ENCODE measurements at regions not wholly inside any gene's neighbourhood (a gene's known extent, or its start where the extent isn't known, plus 50 kb on each side); places are given as distances from the start of the nearest gene placed in this dataset.
A peak's percentile ranks its signal among the peaks of the same experiment; 100 is the strongest.

DNA sequence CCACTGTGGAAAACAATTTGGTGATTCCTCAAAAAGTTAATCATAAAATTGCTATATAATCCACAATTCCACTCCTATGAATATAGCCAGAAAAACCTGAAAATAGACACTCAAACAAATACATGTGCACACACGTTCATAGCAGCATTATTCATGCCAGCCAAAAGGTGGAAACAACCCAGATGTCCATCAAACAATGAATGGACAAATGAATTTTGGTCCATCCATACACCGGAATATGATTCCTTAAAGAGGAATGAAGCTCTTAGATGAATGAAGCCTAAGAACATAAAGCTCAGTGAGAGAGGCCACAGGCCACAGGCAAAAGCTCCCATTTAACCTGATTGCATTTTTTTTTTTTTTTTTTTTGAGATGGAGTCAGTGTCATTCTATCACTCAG, 114.6 kb upstream of the TNRC6C start:
- Mint-ChIP-seq H3K27me3 (peaks cover 3% of the 10 kb centered on the region), H3K4me3 (peak overlapping the region; percentile 53), H3K36me3 (ENCODE audit: low read depth) (no peaks in the 10 kb centered on the region), H3K9me3 (no peaks in the 10 kb centered on the region), H3K27ac (peak overlapping the region; percentile 85), H3K4me1 (ENCODE audit: low read depth) (peaks cover 65% of the 10 kb centered on the region)

DNA sequence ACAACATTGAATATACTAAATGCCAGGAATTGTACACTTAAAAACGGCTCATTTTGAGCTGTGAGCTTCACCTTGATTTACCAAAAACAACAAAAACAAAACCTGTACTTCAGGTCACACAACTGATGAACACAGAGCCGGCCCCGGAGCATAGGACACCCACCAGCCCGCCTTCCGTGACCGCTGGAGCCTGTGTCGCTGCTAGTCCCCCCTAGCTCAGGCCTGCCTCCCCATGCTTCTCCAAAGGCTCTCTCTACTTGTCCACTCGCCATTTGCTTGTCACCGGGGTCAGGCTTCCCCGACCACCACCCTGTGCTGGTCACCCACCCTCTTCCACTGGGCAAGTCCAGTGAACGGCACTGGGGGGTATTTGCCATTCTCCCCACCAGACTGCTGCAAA, 113.8 kb upstream of the TNRC6C start:
- H3K4me3 Mint-ChIP-seq = no peak overlapping the region
- H3K27ac Mint-ChIP-seq = no peak overlapping the region
- H3K36me3 Mint-ChIP-seq (ENCODE audit: low read depth) = no peaks in the 10 kb centered on the region
- peaks cover 62% of the 10 kb centered on the region for H3K4me1 Mint-ChIP-seq (ENCODE audit: low read depth)
- H3K27me3 Mint-ChIP-seq = no peaks in the 10 kb centered on the region
- no peaks in the 10 kb centered on the region for H3K9me3 Mint-ChIP-seq

DNA sequence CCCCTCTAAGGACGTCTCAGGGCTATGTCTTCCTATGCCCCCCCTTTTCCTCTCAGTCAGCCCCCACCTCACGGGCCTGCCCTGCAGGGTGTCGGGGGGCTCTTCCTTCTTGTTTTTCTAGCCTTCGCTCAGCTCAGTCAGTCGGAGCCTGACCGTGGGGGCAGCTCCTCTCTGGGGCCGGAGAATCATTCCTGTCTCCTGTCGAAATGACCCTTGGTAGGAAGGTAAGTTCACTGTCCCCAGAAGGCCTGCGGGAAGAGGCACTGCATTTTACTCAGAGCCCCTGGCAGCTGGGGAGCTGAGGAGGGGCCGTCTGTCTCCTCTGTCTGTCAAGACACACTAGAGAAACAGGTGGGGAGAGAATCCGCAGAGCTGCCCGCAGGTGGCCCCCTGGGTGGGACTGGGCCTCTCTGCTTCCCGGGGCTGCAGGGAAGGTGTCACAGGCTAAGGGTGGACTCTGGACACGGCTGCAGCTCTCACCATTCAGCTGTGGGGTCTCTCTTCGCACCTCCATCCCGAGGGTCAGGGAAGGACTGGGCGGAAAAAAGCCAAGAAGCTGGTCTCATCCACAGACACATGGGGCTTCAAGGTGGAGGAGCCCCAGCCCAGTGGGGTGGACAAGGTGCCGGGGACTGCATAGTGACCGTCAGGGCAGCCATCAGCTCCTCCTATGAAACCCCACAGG, 112.8 kb upstream of the TNRC6C start:
- H3K36me3 Mint-ChIP-seq (ENCODE audit: low read depth) = no peaks in the 10 kb centered on the region
- no peak overlapping the region for H3K4me3 Mint-ChIP-seq
- H3K9me3 Mint-ChIP-seq = no peaks in the 10 kb centered on the region
- H3K27ac Mint-ChIP-seq = no peak overlapping the region
- H3K4me1 Mint-ChIP-seq (ENCODE audit: low read depth) = peaks cover 62% of the 10 kb centered on the region
- H3K27me3 Mint-ChIP-seq = no peaks in the 10 kb centered on the region

DNA sequence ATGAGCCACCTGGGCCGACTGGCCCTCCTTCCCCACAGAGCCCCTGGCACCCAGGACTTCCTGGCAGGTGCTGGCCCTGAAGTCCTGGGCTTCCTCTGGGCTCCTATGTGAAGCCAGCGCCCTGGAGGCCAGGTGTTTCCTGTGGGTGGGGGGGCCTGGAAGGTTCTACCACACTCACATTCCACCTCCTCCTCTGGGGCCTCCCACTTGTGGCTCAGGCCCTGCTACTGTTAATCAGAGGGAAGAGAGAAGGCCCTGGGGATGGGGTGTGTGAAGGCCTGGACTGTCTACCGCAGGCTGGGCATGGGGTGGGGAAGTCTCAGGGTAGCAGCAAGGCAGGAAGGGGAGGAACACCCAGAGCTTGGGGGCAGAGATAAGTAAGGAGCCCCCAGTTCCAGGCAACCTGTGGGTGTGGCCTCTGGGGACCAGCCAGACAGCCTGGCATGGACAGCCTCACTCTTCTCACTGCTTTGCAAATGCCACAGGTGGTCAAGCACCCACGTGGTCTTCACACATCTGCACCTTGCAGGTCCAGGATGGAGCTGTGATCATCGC, 111.9 kb upstream of the TNRC6C start:
- Mint-ChIP-seq H3K4me3 (no peak overlapping the region), H3K27ac (no peak overlapping the region), H3K36me3 (ENCODE audit: low read depth) (no peaks in the 10 kb centered on the region), H3K9me3 (no peaks in the 10 kb centered on the region), H3K4me1 (ENCODE audit: low read depth) (peaks cover 55% of the 10 kb centered on the region), H3K27me3 (no peaks in the 10 kb centered on the region)

DNA sequence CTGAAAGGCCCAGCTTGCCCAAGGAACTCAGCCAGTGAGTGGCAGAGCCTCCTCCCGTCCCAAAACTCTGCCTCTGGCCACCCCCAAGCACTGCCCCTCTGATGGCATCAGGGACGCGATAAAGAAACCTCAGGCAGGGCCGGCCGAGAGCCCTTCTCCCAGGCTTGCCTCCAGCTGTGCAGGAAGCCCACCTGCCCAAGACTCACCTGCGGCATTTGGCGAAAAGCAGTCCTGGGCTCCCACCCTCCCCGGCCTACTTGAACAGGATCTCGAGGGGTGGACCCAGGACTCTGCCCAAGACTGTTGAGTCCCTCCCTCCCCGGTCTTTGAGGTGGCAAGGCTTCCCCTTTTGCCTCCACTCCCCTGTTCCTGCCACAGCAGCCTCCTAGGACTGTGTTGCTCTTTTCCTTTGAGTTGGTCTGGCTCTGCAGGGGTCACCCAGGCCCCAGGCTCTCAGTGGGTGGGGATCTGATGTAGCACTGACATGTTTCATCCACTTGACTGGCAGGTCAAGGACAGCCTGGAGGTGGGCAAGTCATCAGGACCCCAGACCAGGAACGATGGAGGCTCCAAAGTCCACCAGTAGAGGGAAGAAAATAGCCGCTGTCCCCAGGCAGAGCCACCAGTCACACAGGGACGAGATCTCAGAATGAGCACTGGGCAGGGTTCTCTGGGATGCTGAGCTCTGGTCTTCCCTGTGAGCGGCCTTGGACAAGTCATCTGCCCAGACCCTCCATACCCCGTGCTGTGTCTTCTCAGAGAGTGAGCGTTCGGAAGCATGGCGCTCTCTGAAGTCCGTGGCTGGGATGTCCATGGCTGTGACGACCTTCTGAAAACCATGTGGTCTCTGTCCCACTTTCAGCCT, 111.0 kb upstream of the TNRC6C start:
- Mint-ChIP-seq H3K36me3 (ENCODE audit: low read depth) (no peaks in the 10 kb centered on the region), H3K4me3 (no peak overlapping the region), H3K27me3 (no peaks in the 10 kb centered on the region), H3K9me3 (no peaks in the 10 kb centered on the region), H3K27ac (no peak overlapping the region), H3K4me1 (ENCODE audit: low read depth) (peaks cover 47% of the 10 kb centered on the region)

DNA sequence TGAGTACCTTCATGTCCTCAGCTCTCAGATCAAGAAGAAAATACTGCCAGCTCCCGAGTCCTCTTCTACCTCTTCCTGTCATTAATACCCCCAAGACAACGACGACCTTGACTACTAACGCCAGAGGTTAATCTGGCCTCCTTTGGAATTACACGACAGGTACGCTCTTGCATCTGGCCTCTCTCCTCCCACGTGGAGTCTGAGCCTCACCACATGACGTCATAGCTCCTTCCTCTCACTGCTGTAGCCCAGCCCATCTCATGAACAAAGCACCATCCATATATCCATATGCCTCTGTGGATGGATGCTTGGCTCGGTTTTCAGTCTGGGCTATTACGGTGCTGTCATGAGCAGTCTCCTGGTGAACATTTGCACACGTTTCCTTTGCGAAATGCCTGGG, 110.2 kb upstream of the TNRC6C start:
- Mint-ChIP-seq H3K4me1 (ENCODE audit: low read depth) (peaks cover 39% of the 10 kb centered on the region), H3K27ac (no peak overlapping the region), H3K36me3 (ENCODE audit: low read depth) (no peaks in the 10 kb centered on the region), H3K4me3 (no peak overlapping the region), H3K9me3 (no peaks in the 10 kb centered on the region), H3K27me3 (no peaks in the 10 kb centered on the region)

DNA sequence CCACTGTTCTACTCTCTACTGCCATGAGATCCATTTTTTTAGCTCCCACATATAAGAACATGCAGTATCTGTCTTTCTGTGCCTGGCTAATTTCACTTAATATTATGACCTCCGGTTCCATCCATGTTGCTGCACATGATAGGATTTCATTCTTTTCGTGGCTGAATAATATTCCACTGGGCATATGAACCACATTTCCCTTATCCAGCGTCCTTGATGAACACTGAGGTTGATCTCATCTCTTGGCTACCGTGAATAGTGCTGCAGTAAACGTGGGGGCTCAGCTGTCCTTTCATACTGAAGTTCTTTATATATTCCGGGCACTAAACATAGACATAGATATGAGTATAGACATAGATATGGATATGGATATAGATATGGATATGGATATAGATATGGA, 109.3 kb upstream of the TNRC6C start:
- Mint-ChIP-seq H3K27me3 (no peaks in the 10 kb centered on the region), H3K9me3 (no peaks in the 10 kb centered on the region), H3K4me1 (ENCODE audit: low read depth) (peaks cover 29% of the 10 kb centered on the region), H3K36me3 (ENCODE audit: low read depth) (no peaks in the 10 kb centered on the region), H3K4me3 (no peak overlapping the region), H3K27ac (no peak overlapping the region)

DNA sequence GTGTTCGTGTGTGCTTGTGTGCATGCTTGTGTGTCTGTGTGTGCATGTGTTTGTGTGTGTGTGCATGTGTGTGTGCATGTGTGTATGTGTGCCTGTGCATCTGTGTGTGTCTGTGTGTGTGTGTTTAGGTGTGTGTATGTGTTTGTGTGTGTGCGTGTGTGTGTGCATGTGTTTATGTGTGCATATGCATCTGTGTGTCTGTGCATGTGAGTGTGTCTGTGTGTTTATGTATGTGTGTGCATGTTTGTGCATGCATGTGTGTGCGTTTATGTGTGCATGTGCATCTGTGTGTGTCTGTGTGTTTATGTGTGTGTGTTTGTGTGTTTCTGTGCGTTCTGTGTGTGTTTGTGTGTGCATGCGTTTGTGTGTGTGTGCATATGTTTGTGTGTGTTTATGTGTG, 106.6 kb upstream of the TNRC6C start:
- H3K27ac Mint-ChIP-seq = no peak overlapping the region
- no peak overlapping the region for H3K4me3 Mint-ChIP-seq
- peaks cover 22% of the 10 kb centered on the region for H3K4me1 Mint-ChIP-seq (ENCODE audit: low read depth)
- no peaks in the 10 kb centered on the region for H3K36me3 Mint-ChIP-seq (ENCODE audit: low read depth)
- H3K27me3 Mint-ChIP-seq = no peaks in the 10 kb centered on the region
- no peaks in the 10 kb centered on the region for H3K9me3 Mint-ChIP-seq

DNA sequence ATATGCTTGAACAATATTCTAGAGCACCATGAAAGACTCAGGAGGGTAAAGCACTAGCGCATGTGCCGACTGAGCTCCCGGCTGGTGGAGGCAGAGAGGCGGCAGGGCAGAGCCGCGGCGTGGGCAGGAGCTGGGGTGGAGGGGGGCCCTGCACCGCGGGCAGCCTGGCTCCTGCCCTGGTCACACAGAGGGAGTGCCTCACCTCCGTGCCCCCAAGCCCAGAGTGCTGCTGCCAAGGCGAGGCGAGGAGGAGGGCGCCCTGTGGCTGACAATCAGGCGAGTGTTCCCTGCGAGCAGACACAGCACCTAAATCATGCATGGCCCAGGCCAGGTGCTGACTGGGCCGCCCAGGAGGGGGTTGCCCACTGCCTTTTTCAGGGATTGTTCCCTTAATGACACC, 105.8 kb upstream of the TNRC6C start:
- Mint-ChIP-seq H3K4me3 (no peak overlapping the region), H3K4me1 (ENCODE audit: low read depth) (peaks cover 22% of the 10 kb centered on the region), H3K9me3 (no peaks in the 10 kb centered on the region), H3K27me3 (no peaks in the 10 kb centered on the region), H3K27ac (no peak overlapping the region), H3K36me3 (ENCODE audit: low read depth) (no peaks in the 10 kb centered on the region)

DNA sequence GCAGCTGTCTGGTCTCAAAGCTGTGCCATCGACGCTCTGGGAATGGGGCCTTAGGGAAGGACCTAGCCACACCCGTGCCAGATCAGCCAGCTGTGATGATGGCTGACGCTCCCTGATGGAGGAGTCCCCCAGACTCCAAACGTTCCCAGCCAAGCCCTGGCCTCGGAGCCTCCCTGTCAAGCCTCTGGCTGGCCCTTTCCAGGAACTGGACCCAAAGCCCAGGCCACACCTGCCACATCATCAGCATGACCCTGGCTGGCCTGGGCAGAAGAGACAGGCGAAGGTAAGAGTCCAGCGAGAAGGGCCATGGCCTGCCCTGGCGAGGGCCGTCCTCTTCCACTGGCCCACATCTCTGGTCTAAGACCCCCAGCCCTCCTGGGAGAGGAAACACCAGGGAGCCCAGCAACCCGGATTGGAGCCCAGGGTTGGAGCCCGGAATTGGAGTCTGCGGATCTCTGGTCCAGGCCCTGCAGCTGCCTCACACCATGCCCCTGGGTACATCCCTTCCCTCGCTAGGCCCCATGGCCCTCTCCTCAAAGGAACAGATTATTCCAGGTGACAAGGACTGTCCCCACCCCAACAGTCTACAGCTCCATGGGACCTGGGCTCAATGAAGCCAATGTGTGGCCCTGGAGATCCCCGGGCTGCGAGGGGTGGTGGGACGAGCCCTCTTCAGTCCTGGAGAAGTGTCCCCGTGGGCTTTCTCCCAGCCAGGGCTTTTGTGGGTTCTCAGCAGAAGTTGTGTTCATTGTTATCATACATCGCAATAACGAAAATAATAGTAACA, 105.1 kb upstream of the TNRC6C start:
- no peaks in the 10 kb centered on the region for H3K36me3 Mint-ChIP-seq (ENCODE audit: low read depth)
- no peaks in the 10 kb centered on the region for H3K27me3 Mint-ChIP-seq
- H3K4me1 Mint-ChIP-seq (ENCODE audit: low read depth) = peaks cover 28% of the 10 kb centered on the region
- H3K27ac Mint-ChIP-seq = no peak overlapping the region
- H3K9me3 Mint-ChIP-seq = no peaks in the 10 kb centered on the region
- no peak overlapping the region for H3K4me3 Mint-ChIP-seq

DNA sequence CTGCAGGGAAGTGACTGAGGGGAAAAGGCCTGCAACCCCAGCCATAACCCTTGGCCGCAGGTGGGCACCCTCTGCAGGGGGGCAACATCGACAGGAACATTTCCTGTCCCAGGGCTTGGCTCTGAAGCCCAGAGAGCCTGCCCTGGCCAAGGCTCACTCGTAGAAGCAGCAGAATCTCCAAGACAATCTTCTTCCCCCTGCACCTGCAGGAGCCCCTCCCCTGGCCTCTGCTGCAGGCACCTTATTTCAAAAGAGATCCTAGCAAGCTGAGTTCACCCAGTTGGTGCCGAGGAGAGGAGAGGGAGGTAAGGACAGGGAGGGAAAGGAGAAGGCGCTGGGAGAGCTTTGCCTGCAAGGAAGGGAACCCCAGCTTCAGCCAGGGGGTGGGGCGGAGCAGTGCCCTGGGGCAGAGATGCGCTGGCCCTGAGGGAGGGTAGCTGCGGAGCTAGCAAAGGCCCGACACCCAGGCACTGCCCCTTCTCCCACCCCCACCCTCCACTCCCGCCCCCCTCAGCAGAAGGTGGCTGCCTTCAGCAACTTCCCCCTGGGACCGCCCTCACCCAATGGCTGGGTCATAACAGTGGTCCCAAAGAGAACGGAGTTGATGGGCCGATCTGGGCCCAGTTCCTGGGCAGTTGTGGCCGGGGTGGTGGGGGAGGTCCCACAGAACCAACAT, 104.3 kb upstream of the TNRC6C start:
- Mint-ChIP-seq H3K27me3 (peaks cover 3% of the 10 kb centered on the region), H3K9me3 (no peaks in the 10 kb centered on the region), H3K36me3 (ENCODE audit: low read depth) (no peaks in the 10 kb centered on the region), H3K4me3 (no peak overlapping the region), H3K27ac (no peak overlapping the region), H3K4me1 (ENCODE audit: low read depth) (peaks cover 33% of the 10 kb centered on the region)

DNA sequence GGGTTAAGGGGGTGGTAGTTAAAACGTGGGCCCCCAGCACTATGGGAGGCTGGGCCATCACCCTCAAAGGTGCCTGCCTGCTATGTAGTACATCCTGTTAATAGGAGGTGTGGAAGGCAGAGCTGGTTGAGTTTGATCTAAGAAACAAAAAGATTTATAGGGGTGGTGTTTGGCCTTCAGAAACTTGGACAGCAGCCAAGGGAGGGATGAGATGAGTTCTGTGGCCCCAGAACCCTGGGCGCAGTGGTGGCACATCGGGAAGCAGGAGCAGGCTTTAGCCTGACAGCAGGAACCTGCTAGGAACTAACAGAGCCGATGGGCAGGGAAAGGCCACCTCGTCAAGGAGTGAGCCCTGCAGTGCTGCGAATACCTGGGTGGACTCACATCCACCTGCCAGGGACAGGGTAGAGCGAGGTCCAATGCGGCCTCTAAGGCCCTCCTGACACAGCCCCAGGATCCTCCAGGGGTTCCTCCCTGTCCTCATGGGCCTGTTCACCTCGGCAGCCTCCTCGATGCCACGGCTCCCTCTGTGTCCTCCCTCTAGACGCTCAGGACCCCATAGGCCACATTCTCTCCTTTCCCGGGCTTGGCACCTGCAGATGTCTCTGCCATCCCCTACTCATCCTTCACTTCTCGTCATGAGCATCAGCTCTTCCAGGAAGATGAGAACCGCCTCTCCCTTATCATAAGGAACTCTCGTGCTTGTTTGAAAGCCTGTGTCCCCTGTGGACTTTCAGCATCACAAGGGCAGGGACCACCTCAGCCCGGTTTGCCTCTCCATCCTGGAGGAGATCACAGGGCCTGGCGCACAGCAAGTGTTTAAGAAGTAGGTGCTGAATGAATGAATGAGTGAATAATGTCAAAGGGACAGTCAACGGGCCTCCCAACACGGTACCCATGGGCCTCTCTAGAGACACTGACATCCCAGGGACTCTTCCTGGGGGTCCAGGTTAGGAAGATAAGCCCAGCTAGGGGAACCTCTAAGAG, 103.5 kb upstream of the TNRC6C start:
- Mint-ChIP-seq H3K9me3 (no peaks in the 10 kb centered on the region), H3K36me3 (ENCODE audit: low read depth) (no peaks in the 10 kb centered on the region), H3K27me3 (peaks cover 3% of the 10 kb centered on the region), H3K4me3 (no peak overlapping the region), H3K27ac (no peak overlapping the region), H3K4me1 (ENCODE audit: low read depth) (peaks cover 33% of the 10 kb centered on the region)

DNA sequence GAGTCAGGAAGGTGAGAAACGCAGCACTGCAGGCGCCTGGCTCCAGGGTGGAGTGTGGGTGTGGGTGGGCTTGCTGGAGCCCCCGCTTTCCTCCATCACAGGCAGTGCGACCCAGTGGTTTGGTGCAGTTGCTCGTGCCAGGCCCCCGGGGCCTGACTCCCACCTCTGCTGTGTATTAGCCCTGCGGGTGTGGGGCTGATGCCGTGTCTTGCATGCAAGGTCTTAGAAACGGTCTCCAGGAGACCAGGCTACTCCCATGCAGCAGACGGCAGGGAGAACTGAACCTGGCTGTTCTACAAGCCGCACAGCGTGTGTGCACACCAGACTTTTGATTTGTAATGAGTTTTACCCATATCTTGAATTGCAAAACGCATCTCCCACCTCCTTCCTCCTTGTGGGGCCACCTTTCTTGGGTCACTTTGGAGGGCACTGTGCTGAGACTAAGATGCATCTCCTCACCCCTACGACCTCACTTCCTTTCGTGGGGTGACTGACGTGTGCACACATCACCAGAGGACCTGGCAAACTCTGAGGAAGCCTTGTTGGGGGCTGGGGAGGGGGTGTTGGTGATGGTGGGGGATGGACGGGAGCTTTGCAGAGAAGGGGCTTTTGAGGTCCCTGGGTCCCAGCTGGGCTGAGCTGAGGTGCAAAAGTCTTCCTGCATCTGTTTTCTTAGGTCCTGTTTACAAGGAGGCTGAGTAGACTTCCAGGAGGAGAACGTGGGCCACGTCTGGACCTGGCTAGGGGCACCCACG, 101.8 kb upstream of the TNRC6C start:
- Mint-ChIP-seq H3K27me3 (peaks cover 3% of the 10 kb centered on the region), H3K4me3 (no peak overlapping the region), H3K36me3 (ENCODE audit: low read depth) (no peaks in the 10 kb centered on the region), H3K4me1 (ENCODE audit: low read depth) (peaks cover 33% of the 10 kb centered on the region), H3K9me3 (no peaks in the 10 kb centered on the region), H3K27ac (no peak overlapping the region)

Measured in stimulated activated naive CD8-positive, alpha-beta T cell treated with anti-CD3 and anti-CD28 coated beads, Interleukin-15, Interleukin-2, amounts not matched to agents 100 ng/mL and 50 ng/mL, for 24 hours (primary cell).